GM18526 (cell line): ENCODE measurements at regions not wholly inside any gene's neighbourhood (a gene's known extent, or its start where the extent isn't known, plus 50 kb on each side); places are given as distances from the start of the nearest gene placed in this dataset.

Source experiments
- POLR2A ChIP-seq: IDR thresholded peaks from 3 replicates; pipeline ENCODE4 v1.6.1; 2011; ENCODE audit not compliant: insufficient read length; ENCODE audit errors: extremely low read depth

DNA sequence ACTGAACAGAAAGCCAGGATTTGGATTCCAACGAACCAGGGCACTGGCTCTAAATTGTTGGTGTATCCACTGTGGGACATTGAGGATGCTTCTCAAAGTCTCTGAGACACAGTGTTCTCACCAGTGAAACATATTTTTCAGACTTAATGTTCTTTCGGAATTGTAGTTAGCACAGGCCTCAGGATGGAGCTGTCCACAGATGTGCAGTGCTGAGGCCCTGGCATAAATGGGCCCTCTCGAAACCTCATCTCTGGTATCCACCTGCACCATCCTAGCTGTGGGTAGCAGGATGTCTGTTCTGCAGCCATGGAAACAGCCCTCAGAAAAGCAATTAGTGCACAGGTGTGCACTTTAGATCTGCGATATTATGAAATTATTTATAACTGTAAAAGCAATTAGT lies 656.8 kb downstream of the TBC1D22A start:
- no peak for TF ChIP-seq POLR2A

DNA sequence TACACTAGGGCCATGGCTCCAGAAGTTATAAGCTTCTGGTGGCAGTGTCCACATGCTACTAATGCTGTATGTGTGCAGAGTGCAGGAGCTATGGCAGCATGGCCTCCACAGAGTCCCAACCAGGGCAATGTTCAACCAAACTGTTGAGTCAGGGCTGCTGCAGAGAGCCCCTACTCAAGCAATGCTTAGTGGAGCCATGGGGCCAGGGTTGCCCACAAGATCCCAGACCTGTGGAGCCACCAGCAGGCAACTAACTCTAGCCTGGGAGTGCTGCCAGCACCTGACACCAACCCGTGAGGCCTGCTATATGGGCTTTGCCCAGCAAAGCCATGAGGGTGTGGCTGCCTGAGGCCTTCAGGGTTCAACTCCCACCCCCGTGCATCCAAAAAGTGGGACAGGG lies 655.2 kb downstream of the TBC1D22A start:
- TF ChIP-seq POLR2A = no peak

DNA sequence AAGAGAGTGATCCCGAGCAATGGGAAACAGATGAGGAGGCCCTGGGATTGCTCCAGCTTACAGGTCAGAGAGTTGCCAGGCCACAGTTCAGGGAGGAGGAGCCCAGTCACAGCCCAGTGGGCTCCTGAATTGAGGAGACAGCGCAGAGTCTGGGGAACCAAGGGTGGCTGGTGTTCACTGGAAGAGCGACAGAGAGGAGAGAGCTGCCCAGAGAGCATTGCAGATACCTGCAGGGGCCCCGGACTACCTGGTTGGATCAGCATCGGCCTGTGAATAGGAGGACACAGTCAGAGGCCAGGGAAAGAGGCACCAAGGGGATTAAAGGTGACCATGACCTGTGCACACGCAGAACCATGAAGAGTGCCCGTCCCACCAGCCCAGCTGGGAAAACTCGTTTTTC lies 648.6 kb downstream of the TBC1D22A start:
- TF ChIP-seq POLR2A = no peak

DNA sequence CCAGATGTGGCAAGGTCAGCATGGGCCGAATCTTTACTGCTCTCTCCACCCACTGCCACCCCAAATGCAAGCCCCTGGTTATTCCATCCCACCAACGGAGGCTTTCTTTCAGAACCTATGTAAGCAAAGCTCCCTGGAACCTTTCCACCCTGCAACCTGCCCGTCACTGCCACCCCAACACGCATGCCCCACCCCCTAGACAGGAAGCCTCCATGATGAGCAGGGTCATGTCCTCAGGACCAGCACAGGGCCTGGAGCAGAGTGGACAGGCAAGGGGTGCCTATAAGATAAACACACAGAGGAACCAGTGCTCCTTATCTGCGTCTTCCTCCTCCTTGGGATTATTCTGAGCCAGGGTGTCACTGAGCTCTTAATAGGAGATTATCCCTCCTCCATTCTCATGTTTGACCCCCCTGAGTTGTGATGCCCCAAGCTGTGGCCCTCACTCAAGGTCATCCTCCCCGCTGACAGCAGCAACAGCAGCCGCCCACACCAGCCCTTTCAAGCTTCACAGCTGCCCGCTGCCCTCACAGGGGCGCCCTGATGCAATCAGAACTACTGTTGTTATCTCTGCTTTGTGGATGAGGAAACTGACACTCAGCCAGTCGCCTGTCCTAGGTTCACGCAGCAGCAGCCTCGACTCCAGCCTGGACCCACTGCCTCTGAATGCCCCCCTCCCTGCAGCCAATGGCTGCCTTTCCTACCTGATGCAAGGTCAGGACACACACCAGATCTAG lies 647.3 kb downstream of the TBC1D22A start:
- TF ChIP-seq POLR2A = no peak

DNA sequence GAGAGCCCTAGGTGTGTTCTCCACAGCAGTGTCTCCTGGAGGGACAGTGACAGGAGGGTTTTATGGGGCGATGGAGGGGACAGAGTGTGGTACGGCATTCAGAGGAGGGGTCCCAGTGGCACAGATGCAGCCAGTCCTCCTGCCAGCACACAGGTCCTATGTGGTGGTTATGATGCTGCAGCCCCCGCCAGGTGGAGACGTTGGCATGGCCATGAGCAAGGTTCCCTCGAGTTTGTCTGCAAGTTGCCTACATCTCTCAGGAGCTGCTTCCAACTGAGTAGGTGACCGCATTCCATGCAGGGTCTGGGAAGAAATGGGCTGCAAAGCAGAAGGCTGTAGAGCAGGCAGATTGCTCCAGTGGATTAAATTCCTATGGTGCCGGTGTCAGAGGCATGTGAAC lies 646.0 kb downstream of the TBC1D22A start:
- TF ChIP-seq POLR2A = no peak

DNA sequence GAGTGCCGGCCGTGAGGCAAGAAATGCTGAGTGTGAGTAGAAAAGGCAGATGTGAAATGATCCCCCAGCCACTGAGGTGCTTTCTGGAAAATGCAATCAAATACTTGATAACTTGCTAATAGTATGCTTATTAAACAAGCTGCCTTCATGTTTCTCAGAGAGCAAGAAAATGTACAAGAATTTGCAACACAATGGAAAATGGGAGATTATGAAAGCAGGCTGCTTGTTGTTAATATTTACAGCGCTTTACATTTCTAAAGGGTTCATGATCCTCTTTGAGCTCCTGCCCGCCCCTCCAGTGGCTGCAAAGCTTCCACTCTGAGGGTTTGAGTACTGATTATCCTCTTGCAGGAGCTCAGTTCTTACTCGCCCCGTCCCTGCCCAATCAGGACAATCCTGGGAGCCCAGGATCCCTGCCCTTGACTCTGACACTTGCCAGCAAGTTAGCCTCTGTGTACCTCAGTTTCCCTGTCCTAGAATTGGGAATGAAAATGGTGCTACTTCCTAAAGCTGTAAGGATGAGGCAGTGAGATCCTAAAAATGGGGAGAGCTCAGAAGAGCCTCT lies 645.1 kb downstream of the TBC1D22A start:
- TF ChIP-seq POLR2A = no peak

DNA sequence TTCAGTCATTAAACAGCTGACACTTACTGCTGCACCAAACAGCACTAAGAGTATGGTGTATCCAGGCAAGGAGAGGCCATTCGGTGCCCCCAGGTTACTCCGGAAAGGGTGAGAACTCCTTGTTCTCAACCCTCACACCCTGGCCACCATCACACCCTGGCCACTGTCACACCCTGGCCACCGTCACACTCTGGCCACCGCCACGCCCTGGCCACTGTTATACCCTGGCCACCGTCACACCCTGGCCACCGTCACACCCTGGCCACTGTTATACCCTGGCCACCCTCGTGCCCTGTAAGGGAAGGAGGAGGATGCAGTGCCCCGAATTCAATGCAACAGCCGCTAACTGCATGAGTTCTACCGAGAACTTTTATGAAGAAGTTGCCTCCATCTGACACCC lies 644.4 kb downstream of the TBC1D22A start:
- TF ChIP-seq POLR2A = no peak

DNA sequence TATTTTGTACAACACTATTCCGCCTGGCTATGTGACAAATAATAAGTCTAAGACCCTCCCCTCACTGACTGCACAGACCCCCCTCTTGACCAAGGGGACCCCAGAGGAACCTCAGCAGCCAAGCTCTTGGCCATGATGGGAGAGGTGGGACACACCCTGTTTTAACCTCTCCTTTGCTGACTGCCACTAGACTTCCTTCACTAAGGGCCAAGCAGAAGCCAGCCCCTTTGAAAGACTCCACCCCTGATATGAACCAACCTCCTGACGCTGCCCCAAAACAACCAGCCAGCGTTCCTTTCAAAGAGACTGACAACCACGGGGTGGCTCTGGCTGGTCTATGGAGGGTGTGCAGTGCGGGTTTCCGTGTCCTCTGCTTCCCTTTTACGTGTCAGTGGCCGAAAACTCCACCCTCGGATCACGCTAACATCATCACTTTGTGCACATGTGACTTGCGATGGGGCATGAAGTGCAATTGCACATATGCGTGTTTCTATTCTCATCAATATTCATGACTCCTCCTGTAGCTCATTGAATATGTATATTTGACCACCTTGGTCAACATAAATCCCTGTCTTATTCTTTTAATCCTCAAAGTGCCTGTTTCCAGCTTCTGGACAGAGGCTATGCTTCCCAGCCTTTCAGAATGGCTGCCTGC lies 643.9 kb downstream of the TBC1D22A start:
- TF ChIP-seq POLR2A = no peak

DNA sequence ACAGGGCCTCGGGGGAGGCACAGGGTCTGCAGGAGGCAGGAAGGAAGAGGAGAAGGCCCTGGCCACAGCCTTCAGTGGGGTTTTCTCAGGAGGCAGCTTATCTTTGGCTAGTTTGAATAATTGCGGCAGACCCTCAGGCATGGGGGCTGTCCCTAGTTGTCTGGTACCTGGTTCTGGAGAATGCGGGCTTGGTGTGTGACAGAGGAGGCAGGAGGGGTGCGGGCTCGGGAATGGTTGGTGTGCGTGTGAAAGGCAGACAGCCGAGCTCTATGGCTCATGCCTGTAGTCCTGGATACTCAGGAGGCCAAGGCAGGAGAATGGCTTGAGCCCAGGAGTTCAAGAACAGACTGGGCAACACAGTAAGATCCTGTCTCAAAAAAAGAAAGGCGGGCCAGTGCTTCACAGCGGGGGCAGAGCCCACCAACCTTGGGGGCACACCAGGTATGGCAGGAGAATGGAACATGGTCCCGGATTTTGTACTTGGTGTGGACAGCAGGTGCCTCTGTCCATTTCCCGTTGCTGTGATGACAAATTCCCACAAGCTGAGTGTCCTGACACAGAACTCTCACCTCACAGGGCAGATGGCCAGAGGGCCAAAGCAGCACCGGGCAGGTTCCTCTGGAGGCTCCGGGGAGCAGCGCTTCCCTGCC lies 640.6 kb downstream of the TBC1D22A start:
- no peak for TF ChIP-seq POLR2A

DNA sequence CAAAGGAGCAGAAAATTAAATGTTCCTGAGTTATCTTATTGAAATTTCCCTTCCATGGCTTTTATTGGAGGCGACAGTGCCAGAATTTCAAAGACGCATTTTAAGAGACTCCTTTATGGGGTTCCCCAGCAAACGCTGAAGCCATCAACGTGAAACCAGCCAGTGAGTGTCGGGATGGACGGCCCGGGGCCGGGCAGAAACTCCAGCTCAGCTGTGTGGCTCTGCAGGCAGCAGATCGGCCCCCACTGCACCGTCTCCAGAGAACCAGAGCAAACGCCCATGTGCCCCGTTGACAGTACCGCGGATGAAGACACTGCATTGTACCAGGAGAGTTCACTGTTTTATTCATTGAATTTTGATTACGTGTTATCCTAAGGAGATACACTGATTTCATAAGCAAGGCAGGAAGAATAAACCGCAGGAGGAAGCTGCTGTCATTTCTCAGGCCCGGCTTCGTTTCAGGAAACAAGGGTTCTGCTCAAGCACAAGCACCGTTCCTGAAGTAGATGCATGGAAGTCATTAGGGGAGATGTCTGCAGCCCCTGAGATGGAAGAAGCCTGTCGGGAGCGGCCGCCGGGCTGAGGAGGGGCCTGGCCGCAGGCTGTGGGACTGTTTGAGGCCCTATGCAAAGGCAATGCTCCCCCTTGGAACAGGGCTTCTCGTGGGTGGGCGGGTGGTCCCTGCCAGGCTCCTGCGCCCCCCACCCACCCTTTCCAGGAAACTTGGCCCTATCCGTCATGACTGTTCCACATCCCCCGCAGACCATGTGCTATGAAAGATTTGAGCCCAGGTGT lies 639.7 kb downstream of the TBC1D22A start:
- TF ChIP-seq POLR2A = no peak

DNA sequence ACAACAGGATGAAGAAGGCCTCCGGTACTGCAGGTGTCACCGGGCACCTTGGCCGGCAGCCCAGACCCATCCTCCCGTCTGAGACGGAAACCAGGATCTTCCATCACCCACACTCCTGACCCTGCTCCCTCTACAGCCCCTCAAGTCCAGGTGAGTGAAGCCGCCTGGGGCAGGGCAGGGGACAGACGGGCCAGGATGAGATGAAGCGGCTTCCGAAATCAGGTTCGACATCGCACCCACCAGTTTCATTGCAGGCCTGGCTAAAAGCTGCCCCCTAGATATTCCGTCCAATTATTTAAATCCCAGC lies 639.1 kb downstream of the TBC1D22A start:
- TF ChIP-seq POLR2A = no peak

DNA sequence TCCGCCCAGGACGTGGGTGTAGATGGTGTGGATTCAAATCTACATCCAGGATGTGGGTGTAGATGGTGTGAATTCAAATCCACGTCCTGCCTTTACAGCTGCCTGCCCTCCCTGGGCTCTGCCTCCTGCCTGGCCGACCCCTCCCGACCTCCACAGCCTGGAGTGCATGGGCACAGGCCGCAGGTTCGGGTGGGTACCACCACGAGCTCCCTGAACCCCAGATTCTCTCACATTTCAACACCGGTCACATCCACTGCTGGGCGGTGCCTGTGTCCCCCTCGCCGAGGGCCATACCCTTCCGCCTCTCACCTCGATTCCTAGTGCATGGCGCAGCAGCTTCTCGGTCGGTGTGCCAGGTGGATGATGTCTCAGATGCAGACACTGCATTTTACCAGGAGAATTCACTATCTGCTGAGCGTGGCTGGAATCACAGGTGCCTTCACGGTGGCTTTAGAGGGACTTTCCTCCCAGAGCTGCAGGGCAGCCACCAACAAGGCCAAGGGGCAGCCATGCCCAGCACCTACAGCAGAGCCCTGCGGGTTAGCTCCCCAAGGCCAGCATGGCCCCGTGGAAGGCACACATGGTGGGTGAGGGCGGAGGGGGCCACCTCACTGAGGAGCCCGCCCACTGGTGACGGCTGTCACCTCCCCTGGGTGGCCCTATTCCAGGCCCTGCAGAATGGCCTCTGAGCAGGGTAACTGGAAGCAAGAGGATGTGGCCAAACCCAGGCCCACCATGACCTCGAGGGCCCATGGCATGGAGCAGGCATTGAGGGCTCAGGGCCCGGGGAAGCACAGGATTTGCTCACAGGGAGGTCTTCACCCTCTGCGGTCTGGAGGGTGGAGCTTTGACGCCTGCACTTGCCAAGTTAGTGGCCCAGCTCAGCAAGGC lies 638.5 kb downstream of the TBC1D22A start:
- TF ChIP-seq POLR2A = no peak

DNA sequence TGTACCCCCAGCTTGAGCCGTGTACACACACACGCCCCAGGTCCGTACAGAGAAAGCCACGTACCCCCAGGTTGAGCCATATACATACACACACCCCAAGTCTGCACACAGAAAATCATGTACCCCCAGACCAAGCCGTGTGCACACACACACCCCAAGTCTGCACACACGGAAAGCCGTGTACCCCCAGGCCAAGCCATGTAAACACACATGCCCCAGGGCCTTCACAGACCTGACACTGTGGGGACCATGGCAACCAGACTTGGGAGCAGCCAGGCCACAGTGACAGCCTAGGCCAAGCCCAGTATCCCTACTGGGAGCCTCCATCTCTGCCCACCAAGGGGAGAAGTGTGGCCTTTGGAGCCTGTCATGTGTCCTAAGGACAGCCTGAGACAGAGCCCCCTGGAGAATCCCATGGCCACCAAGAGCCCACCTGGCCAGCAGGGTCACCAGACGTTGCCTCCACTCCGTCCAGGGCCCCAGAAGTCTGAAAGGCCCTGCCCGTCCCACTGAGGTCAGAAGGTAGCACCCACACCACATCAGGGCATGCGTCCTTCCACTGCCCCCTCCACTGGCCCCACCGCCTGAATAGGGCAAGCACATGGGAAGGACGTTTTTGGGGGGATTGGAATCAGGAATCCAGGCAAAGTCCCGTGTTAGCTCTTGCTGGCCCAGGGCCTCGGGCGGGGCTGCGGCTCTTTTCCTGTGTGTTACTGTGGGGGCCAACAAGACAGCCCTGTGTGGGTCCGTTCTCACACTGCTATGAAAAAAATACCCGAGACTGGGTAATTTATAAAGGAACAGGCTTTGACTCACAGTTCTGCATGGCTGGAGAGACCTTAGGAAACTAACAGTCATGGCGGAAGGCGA lies 636.7 kb downstream of the TBC1D22A start:
- TF ChIP-seq POLR2A = no peak

DNA sequence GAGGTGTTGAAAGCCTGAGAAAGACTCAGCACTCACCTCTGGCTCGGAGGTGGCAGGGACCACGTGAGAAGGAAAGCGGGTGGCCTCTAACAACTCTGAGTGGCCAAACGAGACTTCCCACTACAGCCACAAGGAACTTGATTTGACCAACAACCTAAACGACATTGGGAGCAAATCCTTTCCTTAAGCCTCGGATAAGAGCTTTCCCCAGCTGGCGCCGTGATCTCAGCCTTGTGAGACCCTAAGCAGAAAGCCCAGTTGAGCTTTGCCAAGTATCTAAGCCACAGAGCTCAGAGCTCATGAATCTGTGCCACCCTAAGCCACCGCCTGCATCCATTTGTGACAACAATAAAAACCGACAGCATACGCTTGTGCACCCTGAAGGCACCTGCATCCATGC lies 636.0 kb downstream of the TBC1D22A start:
- TF ChIP-seq POLR2A = no peak
